Activated T-cell treated with anti-CD3 and anti-CD28 coated beads, Interleukin-2, amount 50 U/mL, for 4 hours (primary cell): ENCODE measurements at regions not wholly inside any gene's neighbourhood (a gene's known extent, or its start where the extent isn't known, plus 50 kb on each side); places are given as distances from the start of the nearest gene placed in this dataset.
A peak's percentile ranks its signal among the peaks of the same experiment; 100 is the strongest.
"Not testable (repeated sequence)": the region's sequence is repeated elsewhere in the genome, so short reads cannot be mapped to it uniquely, and the experiment has no call there.

Source experiments
- ATAC-seq, 2 donors: fragments of 200-7000 bp; cut with Tn5 transposase; one replicate each; pipeline ENCODE4 v1.10.0; 2021
- DNase-seq: peaks from one replicate; pipeline ENCODE4 v3.0.0-alpha.2; 2020
- H3K27me3 Mint-ChIP-seq: one replicate; pipeline ENCODE4 v1.8.0; 2021; ENCODE audit warnings: low read depth, mixed read lengths
- H3K36me3 Mint-ChIP-seq: one replicate; pipeline ENCODE4 v1.8.0; 2022; ENCODE audit warnings: mixed read lengths; ENCODE audit not compliant: insufficient read depth
- H3K4me1 Mint-ChIP-seq: one replicate; pipeline ENCODE4 v1.8.0; 2021; ENCODE audit warnings: low read depth, mixed read lengths
- H3K4me3 Mint-ChIP-seq: one replicate; pipeline ENCODE4 v1.8.0; 2021; ENCODE audit warnings: mild to moderate bottlenecking, moderate library complexity, mixed read lengths
- H3K9me3 Mint-ChIP-seq: one replicate; pipeline ENCODE4 v1.8.0; 2021; ENCODE audit warnings: mixed read lengths

DNA sequence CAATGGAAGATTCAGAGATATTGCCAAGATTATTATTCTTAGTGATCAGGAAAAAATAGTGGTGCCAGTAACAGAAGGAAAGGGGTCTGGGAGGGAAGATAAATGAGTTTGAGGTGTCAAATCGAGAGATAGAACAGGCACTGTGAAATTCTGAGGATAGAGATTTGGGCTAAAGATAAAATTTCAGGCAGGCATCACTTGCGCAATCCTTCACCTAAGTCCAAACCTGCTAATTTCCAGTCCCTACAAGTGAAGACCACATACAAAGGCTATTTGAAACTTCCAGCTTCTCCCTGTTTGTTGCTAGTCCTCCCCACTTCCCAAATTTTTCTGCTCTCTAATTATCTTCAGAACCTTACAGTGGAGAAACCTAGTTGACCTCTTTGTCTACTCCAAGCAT lies 494.6 kb downstream of the MAGEE1 start:
- Mint-ChIP-seq H3K4me1 (no peaks in the 10 kb centered on the region), H3K4me3 (no peak overlapping the region), H3K27me3 (no peaks in the 10 kb centered on the region), H3K9me3 (peaks cover under 1% of the 10 kb centered on the region), H3K36me3 (no peaks in the 10 kb centered on the region)
- DNase-seq = no peak
- ATAC-seq = no peak

DNA sequence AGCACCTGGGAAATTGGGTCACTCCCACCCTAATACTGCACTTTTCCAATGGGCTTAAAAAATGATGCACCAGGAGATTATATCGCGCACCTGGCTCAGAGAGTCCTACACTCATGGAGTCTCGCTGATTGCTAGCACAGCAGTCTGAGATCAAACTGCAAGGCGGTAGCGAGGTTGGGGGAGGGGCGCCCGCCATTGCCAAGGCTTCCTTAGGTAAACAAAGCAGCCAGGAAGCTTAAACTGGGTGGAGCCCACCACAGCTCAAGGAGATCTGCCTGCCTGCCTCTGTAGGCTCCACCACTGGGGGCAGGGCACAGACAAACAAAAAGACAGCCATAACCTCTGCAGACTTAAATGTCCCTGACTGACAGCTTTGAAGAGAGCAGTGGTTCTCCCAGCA lies 497.1 kb downstream of the MAGEE1 start:
- not testable (repeated sequence) for H3K27me3 Mint-ChIP-seq, H3K36me3 Mint-ChIP-seq, H3K4me3 Mint-ChIP-seq, ATAC-seq, H3K9me3 Mint-ChIP-seq, DNase-seq, H3K4me1 Mint-ChIP-seq

- H3K4me3 Mint-ChIP-seq = no peak overlapping the region
- H3K4me1 Mint-ChIP-seq = no peaks in the 10 kb centered on the region
- H3K27me3 Mint-ChIP-seq = no peaks in the 10 kb centered on the region
- ATAC-seq (no peak), DNase-seq (no peak)
- H3K36me3 Mint-ChIP-seq = no peaks in the 10 kb centered on the region
- peaks cover 5% of the 10 kb centered on the region for H3K9me3 Mint-ChIP-seq
Measured at GRCh38 chrX:76931518-76931917, 504.0 kb downstream of the MAGEE1 start.

GRCh38 chrX:76957485-76957884 lies 489.7 kb upstream of the FGF16 start:
- DNase-seq (no peak), ATAC-seq (no peak)
- Mint-ChIP-seq H3K4me3 (no peak overlapping the region), H3K36me3 (no peaks in the 10 kb centered on the region), H3K9me3 (no peaks in the 10 kb centered on the region), H3K27me3 (no peaks in the 10 kb centered on the region), H3K4me1 (no peaks in the 10 kb centered on the region)

GRCh38 chrX:76971393-76972376 lies 475.5 kb upstream of the FGF16 start:
- H3K4me3 Mint-ChIP-seq = no peak overlapping the region
- DNase-seq (no peak), ATAC-seq (peak; percentile 62 to 63)
- no peaks in the 10 kb centered on the region for H3K27me3 Mint-ChIP-seq
- no peaks in the 10 kb centered on the region for H3K36me3 Mint-ChIP-seq
- no peaks in the 10 kb centered on the region for H3K9me3 Mint-ChIP-seq
- H3K4me1 Mint-ChIP-seq = no peaks in the 10 kb centered on the region

GRCh38 chrX:76977452-76977851 lies 469.7 kb upstream of the FGF16 start:
- Mint-ChIP-seq H3K4me1 (no peaks in the 10 kb centered on the region), H3K9me3 (no peaks in the 10 kb centered on the region), H3K27me3 (peaks cover 2% of the 10 kb centered on the region), H3K4me3 (no peak overlapping the region), H3K36me3 (no peaks in the 10 kb centered on the region)
- DNase-seq (no peak), ATAC-seq (no peak)

GRCh38 chrX:76987381-76987780 lies 459.8 kb upstream of the FGF16 start:
- Mint-ChIP-seq H3K4me3 (no peak overlapping the region), H3K36me3 (no peaks in the 10 kb centered on the region), H3K9me3 (peaks cover 16% of the 10 kb centered on the region), H3K4me1 (no peaks in the 10 kb centered on the region), H3K27me3 (no peaks in the 10 kb centered on the region)
- ATAC-seq (no peak), DNase-seq (no peak)

- DNase-seq (no peak), ATAC-seq (no peak)
- no peaks in the 10 kb centered on the region for H3K4me1 Mint-ChIP-seq
- no peaks in the 10 kb centered on the region for H3K9me3 Mint-ChIP-seq
- H3K27me3 Mint-ChIP-seq = no peaks in the 10 kb centered on the region
- no peaks in the 10 kb centered on the region for H3K36me3 Mint-ChIP-seq
- no peak overlapping the region for H3K4me3 Mint-ChIP-seq
Measured at GRCh38 chrX:76996641-76997040, 450.5 kb upstream of the FGF16 start.

GRCh38 chrX:77003530-77003929 lies 443.7 kb upstream of the FGF16 start:
- peak; percentile 51 to 52 for ATAC-seq
- Mint-ChIP-seq H3K9me3 (no peaks in the 10 kb centered on the region), H3K4me1 (peaks cover 9% of the 10 kb centered on the region), H3K4me3 (no peak overlapping the region), H3K36me3 (no peaks in the 10 kb centered on the region), H3K27me3 (peaks cover 2% of the 10 kb centered on the region)
- no peak for DNase-seq

DNA sequence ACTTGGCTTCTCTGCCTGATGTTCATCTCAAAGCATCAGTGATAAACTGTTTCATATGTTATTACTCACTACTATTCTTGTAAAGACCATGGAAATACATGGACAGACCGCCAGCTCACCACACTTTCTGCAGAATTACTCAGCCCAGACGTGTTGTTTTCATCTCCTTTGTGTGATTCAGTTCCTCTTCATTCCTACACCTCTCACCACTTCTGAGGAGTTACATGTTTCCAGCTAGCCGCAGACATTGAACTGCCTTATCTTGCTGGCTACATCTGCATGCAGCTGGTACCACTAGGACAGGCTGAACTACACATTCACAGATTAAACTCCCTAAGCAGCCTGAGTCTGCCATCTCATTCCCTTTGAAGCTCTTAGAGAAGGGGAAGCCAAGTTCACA lies 443.2 kb upstream of the FGF16 start:
- H3K4me1 Mint-ChIP-seq = peaks cover 9% of the 10 kb centered on the region
- peaks cover 2% of the 10 kb centered on the region for H3K27me3 Mint-ChIP-seq
- H3K4me3 Mint-ChIP-seq = no peak overlapping the region
- ATAC-seq = peak; percentile 93 to 94
- no peaks in the 10 kb centered on the region for H3K9me3 Mint-ChIP-seq
- H3K36me3 Mint-ChIP-seq = no peaks in the 10 kb centered on the region
- no peak for DNase-seq

DNA sequence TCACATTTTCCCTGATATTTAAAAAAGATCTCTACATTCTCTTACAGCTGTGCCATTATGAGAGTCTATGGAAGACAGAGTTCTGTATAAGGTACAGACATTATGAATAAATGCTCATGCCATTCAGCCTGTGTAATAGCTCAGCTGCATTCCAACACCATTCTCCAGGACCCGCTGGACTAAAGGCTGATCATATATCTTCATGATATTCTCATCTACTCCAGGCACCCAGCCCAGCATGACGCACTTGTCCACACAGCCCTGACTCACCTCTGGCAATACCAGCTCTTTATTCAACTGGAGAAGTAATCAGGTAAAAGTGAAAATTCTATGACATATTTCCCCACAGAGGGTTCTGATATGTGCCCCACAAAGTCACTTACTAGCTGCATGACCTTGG lies 437.5 kb upstream of the FGF16 start:
- peaks cover 2% of the 10 kb centered on the region for H3K27me3 Mint-ChIP-seq
- no peak for ATAC-seq
- H3K36me3 Mint-ChIP-seq = no peaks in the 10 kb centered on the region

GRCh38 chrX:77014377-77015372 lies 432.5 kb upstream of the FGF16 start:
- Mint-ChIP-seq H3K27me3 (no peaks in the 10 kb centered on the region), H3K36me3 (no peaks in the 10 kb centered on the region), H3K4me1 (no peaks in the 10 kb centered on the region), H3K9me3 (no peaks in the 10 kb centered on the region), H3K4me3 (no peak overlapping the region)
- ATAC-seq (no peak), DNase-seq (no peak)

More for the DNA sequence above, 437.5 kb upstream of the FGF16 start:
- no peak overlapping the region for H3K4me3 Mint-ChIP-seq
- no peak for DNase-seq
- peaks cover 4% of the 10 kb centered on the region for H3K4me1 Mint-ChIP-seq
- no peaks in the 10 kb centered on the region for H3K9me3 Mint-ChIP-seq

DNA sequence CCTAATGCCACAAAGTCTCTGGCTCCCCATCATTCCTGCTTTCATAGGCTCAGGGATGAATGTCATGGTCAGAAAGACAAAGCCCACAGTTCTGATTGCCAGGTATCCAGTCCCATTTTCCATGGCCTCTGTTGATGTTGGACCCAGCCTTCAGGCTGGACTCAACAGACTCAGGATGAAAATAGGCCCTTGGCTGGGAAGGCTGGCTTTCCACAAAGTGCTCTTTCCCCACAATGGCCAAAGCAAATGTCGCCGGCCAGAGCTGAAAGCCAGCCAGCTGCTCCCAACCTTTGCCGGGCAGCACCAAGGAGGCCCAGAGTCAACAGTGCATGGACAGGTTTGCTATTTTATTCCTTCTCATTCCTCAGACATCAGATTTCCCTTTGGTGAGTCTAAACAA lies 430.1 kb upstream of the FGF16 start:
- no peaks in the 10 kb centered on the region for H3K4me1 Mint-ChIP-seq
- no peaks in the 10 kb centered on the region for H3K9me3 Mint-ChIP-seq
- ATAC-seq = no peak
- no peaks in the 10 kb centered on the region for H3K27me3 Mint-ChIP-seq
- DNase-seq = no peak
- H3K4me3 Mint-ChIP-seq = no peak overlapping the region
- no peaks in the 10 kb centered on the region for H3K36me3 Mint-ChIP-seq

DNA sequence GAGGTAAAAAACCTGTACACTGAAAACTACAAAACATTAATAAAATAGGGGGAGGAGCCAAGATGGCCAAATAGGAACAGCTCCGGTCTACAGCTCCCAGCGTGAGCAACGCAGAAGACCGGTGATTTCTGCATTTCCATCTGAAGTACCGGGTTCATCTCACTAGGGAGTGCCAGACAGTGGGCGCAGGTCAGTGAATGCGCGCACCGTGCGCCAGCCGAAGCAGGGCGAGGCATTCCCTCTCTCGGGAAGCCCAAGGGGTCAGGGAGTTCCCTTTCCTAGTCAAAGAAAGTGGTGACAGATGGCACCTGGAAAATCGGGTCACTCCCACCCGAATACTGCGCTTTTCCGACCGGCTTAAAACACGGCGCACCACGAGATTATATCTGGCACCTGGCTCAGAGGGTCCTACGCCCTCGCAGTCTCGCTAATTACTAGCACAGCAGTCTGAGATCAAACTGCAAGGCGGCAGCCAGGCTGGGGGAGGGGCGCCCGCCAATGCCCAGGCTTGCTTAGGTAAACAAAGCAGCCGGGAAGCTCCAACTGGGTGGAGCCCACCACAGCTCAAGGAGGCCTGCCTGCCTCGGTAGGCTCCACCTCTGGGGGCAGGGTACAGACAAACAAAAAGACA lies 400.9 kb upstream of the FGF16 start:
- not testable (repeated sequence) for H3K9me3 Mint-ChIP-seq, H3K4me1 Mint-ChIP-seq, ATAC-seq, H3K36me3 Mint-ChIP-seq, DNase-seq, H3K27me3 Mint-ChIP-seq, H3K4me3 Mint-ChIP-seq
